ENCODE measurements at regions not wholly inside any gene's neighbourhood (a gene's known extent, or its start where the extent isn't known, plus 50 kb on each side); places are given as distances from the start of the nearest gene placed in this dataset.

DNA sequence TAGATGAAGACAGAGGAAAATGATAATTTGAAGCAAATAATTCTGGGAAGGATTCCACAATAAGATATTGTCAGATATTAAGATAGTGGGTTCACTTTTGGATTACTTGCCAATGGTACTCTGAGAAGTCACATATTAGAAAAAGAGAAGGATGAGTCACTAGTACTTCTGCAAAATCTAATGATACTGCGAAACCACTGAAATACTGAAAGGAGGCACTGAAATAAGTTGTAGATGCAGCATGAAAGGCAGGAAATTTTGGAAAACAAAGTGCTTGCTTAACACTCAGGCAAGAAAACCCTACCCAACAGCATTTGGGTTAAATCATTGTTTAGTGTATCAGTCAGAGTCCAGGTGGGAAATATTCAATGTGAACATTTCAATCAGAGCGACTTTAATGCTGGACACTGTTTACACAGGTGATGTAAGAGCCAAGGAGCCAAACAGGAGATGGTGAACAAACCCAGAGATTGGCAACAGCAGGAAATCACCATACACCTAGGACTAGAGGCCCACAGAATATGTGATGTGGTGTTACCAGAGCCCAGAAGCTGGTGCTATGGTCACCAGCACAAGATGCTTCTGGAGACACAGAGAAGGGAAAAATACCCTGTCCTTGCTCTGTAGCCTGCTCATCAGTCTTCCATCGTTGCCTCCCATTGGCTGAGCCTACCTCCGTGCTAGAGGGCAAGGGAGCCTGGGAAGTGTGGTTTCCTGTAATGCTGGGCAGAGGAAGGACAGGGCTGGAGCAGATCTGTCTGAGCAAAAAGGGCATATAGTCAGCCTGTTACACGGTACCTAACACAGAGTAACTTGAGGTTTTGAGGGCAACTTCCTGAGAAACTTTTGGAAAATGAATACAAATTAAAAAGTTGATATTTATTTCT, 204.7 kb upstream of the ITGA4 start:
- no peak for TF ChIP-seq EZH2 (IDR thresholded peaks at IDR 0.05; ENCODE audit: low read length)
- TF ChIP-seq, protein P1, sequence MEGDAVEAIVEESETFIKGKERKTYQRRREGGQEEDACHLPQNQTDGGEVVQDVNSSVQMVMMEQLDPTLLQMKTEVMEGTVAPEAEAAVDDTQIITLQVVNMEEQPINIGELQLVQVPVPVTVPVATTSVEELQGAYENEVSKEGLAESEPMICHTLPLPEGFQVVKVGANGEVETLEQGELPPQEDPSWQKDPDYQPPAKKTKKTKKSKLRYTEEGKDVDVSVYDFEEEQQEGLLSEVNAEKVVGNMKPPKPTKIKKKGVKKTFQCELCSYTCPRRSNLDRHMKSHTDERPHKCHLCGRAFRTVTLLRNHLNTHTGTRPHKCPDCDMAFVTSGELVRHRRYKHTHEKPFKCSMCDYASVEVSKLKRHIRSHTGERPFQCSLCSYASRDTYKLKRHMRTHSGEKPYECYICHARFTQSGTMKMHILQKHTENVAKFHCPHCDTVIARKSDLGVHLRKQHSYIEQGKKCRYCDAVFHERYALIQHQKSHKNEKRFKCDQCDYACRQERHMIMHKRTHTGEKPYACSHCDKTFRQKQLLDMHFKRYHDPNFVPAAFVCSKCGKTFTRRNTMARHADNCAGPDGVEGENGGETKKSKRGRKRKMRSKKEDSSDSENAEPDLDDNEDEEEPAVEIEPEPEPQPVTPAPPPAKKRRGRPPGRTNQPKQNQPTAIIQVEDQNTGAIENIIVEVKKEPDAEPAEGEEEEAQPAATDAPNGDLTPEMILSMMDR (optimal IDR thresholded peaks at IDR 0.05 in 1 of 3, IDR thresholded peaks at IDR 0.05 in 1 of 3, conservative IDR thresholded peaks at IDR 0.05 in 1 of 3; ENCODE audit: extremely low read depth in 1 of 3, insufficient read depth in 2 of 3, low read length in 3 of 3): no peak
